H1 (cell line): ENCODE measurements at regions not wholly inside any gene's neighbourhood (a gene's known extent, or its start where the extent isn't known, plus 50 kb on each side); places are given as distances from the start of the nearest gene placed in this dataset.

Experiments
- CTCF ChIP-seq, 3 experiments: IDR thresholded peaks; 1 replicate in 2 of 3; 2 replicates in 1 of 3; pipeline versions ENCODE4 v1.5.1 to v1.6.1; 2011; ENCODE audit warnings: low read length in 3 of 3, mild to moderate bottlenecking in 3 of 3, inconsistent platforms in 2 of 3, low read depth in 1 of 3, moderate library complexity in 1 of 3; ENCODE audit not compliant: insufficient read depth in 1 of 3; ENCODE audit errors: control extremely low read depth in 1 of 3

DNA sequence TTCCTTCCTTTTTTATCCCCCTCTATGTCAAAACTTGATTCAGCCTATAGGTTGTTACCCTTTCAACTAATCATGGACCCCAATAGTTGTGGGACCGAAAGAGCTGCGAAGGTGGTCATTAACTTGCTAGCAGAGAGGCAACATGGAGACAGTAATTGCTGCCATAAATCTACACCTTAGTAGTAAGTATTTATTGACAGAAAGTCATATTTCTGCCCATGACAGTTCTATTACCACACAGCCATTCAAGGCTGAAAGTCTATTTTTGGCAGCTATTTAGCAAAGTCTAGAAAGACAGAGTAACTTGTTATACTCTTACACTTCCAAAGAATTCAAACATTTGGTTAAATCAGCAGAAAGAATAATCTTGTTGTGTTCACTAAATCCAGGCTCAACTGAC, 236.2 kb downstream of the PRELID2 start (continued):
- no peak for TF ChIP-seq CTCF (IDR thresholded peaks at IDR 0.05; ENCODE audit: control extremely low read depth in 1 of 3, insufficient read depth in 1 of 3, low read depth in 1 of 3, low read length in 3 of 3)
